GM04503 (cell line): ENCODE measurements at regions not wholly inside any gene's neighbourhood (a gene's known extent, or its start where the extent isn't known, plus 50 kb on each side); places are given as distances from the start of the nearest gene placed in this dataset.
"Not testable (repeated sequence)": the region's sequence is repeated elsewhere in the genome, so short reads cannot be mapped to it uniquely, and the experiment has no call there.

Experiments
- DNase-seq: peaks from one replicate; pipeline ENCODE4 v3.0.0-alpha.2; 2012; ENCODE audit warnings: low read depth

DNA sequence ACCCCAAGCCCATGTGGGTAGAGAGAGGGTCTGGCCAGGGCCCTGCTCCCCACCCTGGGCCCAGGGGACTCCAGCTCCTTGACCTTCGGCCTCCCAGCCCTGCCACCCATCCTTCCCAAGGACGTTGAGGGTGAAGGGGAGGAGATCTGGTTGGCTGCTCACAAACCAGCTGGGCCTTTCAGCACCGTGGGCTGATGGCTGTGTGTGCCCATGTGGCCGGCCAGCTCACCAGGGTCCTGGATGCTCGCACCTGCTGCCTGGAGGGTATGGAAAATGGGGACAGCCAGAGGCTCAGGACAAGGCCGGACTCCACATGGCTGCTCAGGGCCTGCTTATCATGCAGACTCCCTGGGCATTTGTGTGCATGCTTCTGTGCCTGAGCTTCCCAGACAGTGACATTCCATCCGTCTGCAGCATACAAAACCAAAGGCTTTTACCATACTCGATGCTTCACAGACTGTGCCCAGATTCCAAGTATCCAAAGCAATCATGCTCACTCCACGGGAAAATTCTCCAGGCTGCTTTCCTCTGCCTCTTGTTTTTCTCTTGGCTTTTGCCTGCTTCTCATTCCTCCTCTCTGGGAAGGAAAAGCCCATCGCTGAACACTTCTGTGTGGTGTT is 112.5 kb upstream of the ZNF469 start:
- not testable (repeated sequence) for DNase-seq

DNA sequence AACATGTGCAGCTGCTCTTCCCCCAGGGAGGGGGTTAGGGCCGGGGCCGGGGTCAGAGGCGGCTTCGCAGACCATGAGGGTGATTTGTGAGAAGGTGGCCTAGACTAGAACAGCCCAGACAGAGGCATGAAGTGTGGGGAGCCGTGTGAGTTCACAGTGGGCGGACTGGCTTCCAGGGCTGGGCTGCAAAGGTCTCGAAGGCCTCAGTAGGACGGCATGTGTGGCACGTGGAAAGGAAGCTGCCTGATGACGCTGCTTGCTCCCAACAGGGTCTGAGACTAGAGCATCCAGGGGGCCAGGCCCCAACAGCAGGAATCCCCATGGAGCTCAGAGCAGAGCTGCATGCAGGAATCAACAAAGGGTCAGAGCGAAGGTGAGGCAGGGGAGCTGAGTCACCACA is 111.5 kb upstream of the ZNF469 start:
- DNase-seq: not testable (repeated sequence)

DNA sequence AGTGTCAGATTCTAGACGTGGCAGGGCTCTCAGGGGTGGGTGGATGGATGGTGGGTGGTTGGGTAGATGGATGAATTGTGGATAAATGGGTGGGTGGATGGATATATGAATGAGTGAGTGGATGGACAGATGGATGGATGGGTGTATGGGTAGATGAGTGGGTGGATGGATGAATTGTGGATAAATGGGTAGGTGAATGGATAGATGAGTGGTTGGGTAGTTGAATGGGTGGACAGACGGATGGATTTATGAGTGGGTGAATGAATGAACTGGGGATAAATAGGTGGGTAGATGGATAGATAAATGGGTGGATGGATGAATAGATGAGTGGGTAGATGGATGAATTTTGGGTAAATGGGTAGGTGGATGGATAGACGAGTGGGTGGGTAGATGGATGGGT is 111.0 kb upstream of the ZNF469 start:
- not testable (repeated sequence) for DNase-seq

DNA sequence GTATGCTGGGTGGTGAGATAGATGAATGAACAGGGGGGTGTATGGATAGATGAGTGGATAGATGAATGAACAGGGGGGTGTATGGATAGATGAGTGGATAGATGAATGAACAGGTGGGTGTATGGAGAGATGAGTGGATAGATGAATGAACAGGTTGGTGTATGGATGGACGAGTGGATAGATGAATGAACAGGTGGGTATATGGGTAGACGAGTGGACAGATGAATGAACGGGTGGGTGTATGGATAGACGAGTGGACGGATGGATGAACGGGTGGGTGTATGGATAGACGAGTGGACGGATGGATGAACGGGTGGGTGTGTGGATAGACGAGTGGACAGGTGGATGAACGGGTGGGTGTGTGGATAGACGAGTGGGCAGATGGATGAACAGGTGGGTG is 110.3 kb upstream of the ZNF469 start:
- not testable (repeated sequence) for DNase-seq

DNA sequence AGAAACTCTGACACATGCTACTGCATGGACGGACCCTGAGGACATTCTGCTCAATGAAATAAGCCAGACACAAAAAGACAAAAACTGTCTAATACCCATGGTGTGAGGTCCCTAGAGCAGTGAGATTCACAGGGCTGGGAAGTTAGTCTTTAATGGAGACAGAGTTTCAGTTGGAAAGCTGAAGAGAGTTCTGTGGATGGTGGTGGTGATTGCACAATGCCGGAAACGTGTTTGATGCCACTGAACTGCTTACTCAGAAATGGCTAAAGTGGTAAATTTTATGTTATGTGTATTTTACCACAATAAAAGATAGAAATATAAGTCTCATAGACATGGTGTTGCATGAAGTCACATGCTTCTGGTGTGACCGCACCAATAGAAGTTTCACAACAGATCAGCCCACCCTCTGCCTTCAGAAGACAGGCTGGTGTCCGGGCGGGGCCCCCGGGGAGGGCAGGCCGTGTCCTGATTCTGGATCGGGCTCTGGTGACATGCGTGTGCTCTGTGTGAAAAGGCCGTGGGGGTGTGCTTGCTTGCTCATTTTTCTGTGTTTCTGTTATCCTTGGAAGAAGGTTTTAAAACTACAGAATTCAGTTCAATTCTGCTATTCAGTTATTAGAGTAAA is 108.5 kb upstream of the ZNF469 start:
- DNase-seq: not testable (repeated sequence)

DNA sequence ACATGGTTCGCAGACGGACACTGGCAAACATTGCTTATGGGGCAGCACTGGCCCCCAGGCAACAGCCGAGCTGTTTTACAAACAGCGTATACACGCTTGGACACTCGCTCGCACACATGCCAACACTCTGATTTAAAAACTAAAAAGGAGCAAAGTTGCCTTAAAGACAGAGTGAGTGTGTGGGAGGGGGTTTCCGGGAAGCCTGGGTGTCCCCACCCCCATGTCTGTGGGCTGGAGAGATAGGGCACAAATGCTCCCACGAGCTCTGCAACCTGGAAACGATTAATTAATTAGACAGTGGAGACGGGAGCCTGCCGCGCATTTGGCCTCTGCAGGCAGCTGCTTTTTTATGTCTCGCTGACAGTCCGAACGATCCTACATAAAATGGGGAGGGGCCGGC is 107.9 kb upstream of the ZNF469 start:
- DNase-seq: no peak

DNA sequence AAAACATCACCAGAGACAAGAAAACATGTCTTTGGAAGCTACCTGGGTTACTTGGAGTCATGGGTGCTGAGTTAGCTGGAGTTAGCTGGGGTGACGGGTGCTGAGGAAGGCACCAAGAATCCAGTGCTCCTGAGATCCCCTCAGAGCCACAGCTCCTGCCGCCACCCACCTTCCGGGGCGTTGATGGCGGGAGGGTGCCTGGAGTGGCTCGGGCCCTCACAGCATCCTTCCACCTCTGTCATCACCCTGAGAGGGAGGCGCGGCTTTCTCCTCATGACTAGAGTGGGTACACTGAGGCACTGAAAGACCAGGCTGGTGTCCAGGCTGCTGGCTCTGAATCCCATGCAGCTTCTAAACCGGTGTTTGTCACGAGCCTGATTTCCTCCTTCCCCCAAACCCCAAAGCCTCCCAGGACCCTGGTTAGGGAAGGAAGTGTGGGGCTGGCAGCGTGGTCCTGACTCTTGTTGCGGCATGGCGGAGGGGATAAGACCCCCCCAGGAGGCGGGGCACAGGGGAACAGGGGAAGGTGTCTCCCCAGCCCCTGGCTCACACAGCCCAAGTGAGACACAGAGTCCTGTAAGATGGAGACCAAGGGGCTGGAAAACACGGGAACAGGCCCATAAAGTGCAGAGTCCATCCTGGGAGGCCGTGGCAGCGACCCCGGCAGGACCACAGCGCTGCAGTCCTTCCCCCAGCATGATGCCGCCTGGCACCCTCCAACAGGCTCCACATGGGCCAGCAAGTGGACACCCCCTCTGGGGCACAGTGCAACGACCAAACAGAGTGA is 107.2 kb upstream of the ZNF469 start:
- DNase-seq: not testable (repeated sequence)

DNA sequence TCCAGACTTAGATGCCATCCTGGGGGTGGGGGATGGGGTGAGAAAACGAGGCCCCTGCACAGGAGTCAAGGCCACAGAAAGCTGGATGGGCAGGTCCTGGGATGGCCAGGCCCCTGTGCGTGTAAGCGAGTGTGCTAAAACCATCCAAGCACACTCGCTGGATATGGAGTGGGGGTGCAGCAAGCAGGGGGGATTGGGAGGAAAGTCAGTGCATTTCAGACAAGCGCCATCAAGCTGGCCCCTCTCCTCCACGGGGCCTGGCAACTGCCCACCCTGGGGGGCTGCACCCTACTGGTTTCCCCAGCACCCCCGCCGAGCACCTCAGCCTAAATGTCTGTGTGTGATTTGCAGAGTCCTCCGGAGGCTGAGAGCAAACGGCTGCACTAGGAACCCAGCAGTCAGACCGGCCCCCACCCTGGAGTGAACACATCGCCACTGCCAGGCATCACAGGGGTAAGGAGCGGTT is 106.6 kb upstream of the ZNF469 start:
- DNase-seq: not testable (repeated sequence)

DNA sequence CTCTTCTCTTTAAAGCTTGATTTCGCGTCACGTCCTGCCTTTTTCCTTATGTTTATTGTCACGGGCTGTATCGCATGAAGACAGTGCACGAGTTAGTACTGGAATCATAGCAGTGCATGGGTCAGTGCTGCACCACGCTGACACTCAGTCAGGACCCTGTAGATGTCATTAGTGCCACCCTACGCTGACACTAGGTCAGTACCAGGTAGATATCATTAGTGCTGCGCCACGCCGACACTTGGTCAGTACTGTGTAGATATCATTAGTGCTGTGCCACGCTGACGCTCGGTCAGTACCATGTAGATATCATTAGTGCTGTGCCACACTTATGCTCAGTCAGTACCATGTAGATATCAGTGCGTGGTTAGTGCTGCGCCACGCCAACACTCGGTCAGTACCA is 106.2 kb upstream of the ZNF469 start:
- DNase-seq: no peak

DNA sequence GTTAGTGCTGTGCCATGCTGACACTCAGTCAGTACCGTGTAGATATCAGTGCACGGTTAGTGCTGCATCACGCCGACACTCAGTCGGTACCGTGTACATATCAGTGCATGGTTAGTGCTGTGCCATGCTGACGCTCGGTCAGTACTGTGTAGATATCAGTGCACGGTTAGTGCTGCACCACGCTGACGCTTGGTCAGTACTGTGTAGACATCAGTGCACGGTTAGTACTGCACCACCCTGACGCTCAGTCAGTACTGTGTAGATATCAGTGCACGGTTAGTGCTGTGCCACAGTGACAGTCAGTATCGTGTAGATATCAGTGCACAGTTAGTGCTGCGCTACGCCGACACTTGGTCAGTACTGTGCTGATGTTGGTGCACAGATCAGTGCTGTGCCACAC is 102.8 kb upstream of the ZNF469 start:
- no peak for DNase-seq

DNA sequence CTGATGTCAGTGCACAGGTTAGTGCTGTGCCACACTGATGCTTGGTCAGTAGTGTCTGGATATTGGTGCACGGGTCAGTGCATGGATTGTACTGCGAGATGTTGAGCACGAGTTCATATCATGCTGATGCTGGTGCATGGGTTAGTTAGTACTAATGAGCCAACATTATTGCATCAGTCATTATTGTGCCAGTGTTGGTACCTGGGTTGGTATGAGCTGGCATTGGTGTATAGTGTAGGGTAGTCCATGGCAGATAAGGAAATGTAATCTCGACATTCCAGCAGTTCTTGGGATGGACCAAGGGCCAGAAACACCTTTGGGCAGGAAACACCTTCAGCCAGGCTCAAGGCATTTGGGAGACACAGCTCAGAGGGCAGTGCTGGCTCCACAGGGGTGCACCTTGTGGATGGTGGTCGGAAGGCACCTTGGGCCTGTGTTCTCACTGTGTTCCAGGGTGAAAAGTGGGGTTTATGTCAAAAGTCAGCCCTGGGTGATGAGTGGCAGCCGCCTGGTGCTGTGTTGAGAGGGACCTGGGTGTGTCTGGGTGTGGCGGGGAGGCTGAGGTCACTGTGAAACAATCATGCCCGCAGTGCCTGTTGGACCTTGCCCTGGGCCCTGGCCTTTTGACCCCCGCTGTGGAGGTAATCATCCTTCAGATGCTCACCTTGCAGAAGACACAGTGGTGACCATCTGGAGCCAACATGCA is 100.7 kb upstream of the ZNF469 start:
- DNase-seq: no peak

DNA sequence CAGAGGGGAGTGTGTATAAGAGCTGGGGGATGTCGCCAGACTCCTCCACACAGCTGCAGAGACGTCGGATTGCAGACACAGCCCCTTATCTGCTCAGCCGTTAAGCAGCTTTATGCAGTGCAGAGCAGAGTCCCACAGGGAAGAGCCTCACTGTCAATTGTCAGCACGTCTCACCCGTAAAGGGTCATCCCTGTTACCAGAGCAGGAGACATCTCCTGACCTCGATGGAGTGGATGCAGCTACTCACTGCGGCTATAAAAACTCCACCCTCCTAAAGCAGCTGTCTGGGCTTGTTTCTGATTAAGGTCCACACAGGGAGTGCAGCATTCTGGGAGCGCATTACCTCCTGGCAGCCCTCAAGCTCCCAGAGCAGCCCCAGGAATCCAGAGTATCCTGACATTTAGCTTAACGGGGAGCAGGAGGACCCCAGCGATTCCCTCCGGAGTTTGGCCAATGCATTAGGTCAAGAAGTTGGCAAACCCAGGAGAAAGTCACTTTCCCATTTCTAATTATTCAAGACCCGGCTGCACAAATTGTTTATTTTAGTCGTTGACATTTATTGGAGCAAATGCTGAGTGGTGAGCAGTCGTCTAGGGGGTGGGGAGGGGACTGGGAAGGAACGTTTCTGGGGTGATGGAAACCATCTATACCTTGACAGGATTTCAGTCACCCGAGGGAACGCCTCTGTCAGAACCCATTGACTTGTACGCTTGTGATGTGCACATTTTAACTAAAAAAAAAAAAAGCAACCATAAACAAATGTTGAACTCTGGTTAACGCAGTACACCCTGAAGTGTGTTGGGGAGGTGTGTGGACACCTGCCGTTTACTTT is 100.0 kb upstream of the ZNF469 start:
- no peak for DNase-seq

DNA sequence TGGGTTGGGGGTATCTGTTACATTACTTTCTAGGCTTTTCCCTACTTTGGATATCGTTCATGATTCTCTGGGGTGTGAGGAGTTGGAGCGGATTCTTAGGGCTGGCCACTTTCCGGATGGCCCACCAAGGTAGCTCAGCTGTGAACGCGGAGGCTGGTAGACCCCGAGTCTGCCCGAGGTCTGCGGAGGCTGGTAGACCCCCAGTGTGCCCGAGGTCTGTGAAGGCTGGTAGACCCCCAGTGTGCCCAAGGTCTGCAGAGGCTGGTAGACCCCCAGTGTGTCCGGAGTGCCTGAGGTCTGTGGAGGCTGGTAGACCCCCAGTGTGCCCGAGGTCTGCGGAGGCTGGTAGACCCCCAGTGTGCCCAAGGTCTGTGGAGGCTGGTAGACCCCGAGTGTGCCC is 99.2 kb upstream of the ZNF469 start:
- no peak for DNase-seq

DNA sequence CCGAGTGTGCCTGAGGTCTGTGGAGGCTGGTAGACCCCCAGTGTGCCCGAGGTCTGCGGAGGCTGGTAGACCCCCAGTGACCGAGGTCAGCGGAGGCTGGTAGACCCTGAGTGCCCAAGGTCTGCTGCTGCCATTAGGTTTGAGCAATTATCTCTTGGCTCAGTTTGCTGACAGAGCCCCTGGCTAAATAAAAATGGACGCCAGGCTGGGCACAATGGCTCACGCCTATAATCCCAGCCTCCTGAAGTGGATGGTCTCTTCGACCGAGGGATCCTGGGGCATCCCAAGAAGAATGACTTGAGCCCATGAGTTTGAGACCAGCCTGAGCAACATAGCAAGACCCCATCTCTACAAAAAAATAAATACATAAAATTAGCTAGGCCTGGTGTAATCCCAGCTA is 98.7 kb upstream of the ZNF469 start:
- no peak for DNase-seq

DNA sequence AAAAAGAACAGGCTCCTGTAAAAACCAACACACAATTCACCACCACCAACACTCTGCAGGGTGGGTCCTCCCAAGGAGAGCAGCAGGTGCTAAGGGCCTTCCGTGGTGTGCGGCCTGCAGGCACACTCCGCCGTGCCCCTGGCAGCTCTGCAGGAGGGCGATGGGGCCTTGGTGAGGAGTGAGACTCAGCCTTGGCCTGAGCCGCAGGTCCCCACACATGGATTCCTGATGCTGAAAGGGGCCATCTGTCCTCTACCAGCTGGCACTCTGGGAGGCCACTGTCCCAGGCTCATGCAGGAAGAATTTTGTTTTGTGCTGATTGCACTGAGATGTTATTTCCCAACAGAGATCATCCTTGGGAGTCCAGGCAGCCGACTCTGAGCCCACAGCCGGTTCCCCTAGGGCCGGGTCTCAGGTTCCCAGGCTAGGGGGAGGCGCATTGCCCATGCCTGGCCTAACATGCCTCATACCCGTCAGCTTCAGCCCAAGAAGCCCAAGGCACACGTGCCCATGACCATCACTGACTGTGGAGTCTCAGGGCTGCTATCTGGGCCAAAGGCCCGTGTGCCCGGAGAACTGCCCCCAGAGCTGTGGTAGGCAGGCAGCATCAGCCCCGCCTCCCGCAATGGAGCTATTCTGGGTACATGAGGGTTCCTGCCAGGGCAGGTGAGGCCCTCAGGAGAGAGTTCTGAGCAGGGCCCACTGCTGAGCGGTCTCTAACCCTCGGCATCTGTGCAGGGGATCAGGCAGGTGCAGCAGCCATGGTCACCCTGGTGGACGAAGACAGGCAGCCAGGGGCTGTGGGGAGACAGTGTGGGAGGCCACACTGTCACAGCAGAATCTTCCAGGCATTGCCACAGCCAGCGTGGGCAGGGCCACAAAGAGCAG is 97.9 kb upstream of the ZNF469 start:
- DNase-seq: no peak

DNA sequence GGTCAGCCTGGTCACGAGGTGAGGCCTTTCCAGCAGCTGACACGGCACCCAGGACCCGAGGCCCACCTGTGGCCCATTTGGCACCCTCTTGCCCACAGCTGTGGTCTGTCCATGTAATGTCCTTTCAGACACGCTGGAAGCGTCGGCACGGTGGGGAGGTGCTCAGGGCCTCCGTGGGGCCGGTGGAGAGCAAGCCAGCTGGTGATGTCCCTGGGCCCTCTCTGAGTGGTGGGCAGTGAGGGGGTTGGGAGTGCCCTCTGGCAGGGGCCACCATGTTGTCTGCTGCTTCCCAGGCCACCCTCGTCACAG is 97.3 kb upstream of the ZNF469 start:
- DNase-seq: no peak

DNA sequence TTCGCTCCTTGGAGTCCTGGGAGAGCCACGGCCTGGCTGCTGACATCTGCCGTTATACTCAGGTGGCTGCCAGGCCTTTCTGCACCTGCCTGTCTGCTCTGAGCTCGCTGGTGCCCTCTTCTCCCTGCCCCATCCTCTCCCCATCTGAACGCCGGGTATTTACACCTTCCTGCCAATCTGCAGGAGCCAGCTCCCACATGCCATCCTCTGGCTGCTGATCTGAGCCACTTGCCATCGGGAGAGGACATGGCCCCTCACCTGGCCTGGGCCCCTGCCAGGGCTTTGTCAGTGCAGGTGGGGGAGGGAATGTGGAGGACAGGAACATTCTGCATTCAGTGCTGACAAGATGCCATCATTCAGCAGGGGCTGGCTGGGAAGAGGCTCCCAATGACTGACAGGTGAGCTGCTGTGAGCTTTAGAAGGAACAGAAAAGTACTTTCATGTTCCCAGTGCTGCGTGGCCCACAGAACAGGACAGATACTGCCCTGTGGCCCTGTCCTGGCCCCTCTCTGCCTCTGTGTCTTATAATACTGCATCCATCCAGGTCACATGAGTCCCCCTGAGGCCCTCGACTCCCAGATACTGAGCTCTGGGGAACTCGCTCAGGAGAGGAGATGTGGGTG is 96.3 kb upstream of the ZNF469 start:
- no peak for DNase-seq

DNA sequence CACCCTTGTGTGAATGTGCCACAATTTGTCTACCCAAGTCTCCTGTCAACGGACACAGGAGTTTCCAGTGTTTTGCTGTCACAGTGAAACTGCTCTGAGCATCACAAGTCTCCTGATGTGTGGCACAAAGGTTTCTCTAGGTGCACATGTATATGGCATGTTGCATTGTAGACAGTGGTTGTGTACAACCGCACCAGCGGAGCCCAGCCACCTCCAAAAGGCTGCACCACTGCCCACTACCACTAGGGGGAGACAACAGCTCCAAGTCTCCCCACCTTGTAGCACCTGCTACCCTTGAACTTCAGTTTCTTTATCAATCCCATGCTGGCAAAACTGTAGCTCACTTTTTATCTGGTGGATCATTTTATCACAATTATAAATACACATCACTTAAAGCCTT is 95.5 kb upstream of the ZNF469 start:
- no peak for DNase-seq

DNA sequence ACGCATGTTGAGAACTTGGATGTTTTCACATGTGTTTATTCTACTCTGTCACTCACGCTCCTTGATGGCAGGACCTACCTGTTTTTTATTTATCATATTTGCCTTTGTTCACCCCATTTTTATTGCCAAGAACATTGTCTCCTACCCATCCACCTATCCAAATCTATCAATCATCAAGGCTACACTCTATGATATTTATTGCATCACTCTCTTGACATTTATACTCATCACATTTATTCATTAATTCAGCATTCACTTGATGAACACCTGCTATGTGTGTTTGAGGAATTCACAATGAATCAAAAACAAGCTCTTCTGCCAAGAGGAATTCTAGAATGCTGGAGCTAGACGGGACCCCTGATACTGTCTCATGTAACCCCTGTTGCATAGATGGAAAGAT is 94.5 kb upstream of the ZNF469 start:
- DNase-seq: no peak

DNA sequence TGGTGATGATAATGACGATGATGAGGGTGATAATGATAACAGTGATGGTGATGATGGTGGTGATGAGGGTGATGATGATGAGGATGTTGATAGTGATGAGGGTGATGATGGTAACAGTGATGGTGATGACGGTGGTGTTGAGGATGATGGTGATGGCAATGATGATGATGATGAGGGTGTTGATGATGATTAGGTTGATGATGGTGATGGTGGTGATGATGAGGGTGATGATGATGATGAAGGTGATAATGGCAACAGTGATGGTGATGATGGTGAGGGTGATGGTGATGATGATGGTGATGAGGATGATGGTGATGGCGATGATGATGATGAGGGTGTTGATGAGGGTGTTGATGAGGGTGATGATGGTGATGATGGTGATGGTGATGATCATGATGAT is 93.8 kb upstream of the ZNF469 start:
- DNase-seq: no peak
